Parathyroid adenoma (tissue), 2 donors: ENCODE measurements at regions not wholly inside any gene's neighbourhood (a gene's known extent, or its start where the extent isn't known, plus 50 kb on each side); places are given as distances from the start of the nearest gene placed in this dataset.

Experiments
- H2AFZ ChIP-seq: fragments of 300-600 bp; sonication (generic); one replicate; pipeline ENCODE4 v1.7.0; 2017; ENCODE audit warnings: antibody characterized with exemption, mild to moderate bottlenecking
- H3K27ac ChIP-seq: fragments of 300-600 bp; sonication (generic); one replicate; pipeline ENCODE4 v1.7.0; 2017
- H3K27me3 ChIP-seq: fragments of 300-600 bp; sonication (generic); one replicate; pipeline ENCODE4 v1.7.0; 2017; ENCODE audit warnings: low read length; ENCODE audit not compliant: control insufficient read depth, insufficient read depth
- H3K36me3 ChIP-seq: fragments of 300-600 bp; sonication (generic); one replicate; pipeline ENCODE4 v1.7.0; 2017; ENCODE audit warnings: low read length; ENCODE audit not compliant: control insufficient read depth, insufficient read depth
- H3K4me1 ChIP-seq: fragments of 300-600 bp; sonication (generic); one replicate; pipeline ENCODE4 v1.7.0; 2017; ENCODE audit warnings: control low read depth
- H3K4me2 ChIP-seq: fragments of 300-600 bp; sonication (generic); one replicate; pipeline ENCODE4 v1.7.0; 2017; ENCODE audit warnings: low read length
- H3K4me3 ChIP-seq: fragments of 300-600 bp; sonication (generic); one replicate; pipeline ENCODE4 v1.7.0; 2017; ENCODE audit warnings: low read depth, low read length
- H3K79me2 ChIP-seq: fragments of 300-600 bp; sonication (generic); one replicate; pipeline ENCODE4 v1.7.0; 2017; ENCODE audit warnings: control low read depth
- H3K9ac ChIP-seq: fragments of 300-600 bp; sonication (generic); one replicate; pipeline ENCODE4 v1.7.0; 2017; ENCODE audit warnings: mild to moderate bottlenecking
- H3K9me3 ChIP-seq: fragments of 300-600 bp; sonication (generic); one replicate; pipeline ENCODE4 v1.7.0; 2017; ENCODE audit warnings: low read length; ENCODE audit not compliant: control insufficient read depth
- TF ChIP-seq, protein P1 (sequence below): fragments of 300-600 bp; sonication (generic); IDR thresholded peaks from one replicate; pipeline ENCODE4 v1.7.0; 2017; ENCODE audit warnings: antibody characterized with exemption, mild to moderate bottlenecking
- donor health status: primary hyperparathyroidism.

DNA sequence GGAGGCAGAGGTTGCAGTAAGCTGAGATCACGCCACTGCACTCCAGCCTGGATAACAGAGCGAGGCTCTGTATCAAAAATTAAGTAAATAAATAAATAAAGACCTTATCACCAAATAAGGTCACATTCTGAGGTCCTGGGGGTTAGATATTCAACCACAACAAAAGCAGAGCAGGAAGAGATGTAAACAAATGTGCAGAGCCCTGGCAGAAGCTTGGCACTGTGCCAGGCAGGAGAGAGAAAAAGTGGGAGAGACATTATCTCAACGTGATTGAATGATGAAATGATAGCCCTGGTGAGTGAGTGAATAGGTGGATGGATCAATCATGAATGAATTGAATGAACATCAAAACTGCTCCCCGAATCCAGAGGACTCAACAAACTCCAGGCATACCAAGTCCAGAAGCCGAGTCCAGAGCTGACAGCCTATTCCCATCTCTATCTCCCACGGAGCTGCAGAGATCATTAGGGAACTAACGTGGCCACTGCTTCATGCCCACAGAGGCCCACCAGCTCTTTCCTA, 150.7 kb downstream of the TOMM20 start:
- Histone ChIP-seq H3K4me1 (peaks cover 6% of the 10 kb centered on the region), H3K9ac (no peak overlapping the region), H2AFZ (no peak overlapping the region), H3K36me3 (no peaks in the 10 kb centered on the region), H3K9me3 (no peaks in the 10 kb centered on the region), H3K4me2 (no peak overlapping the region), H3K4me3 (no peak overlapping the region), H3K27me3 (no peaks in the 10 kb centered on the region), H3K79me2 (no peaks in the 10 kb centered on the region), H3K27ac (peak overlapping the region; percentile 24)
- TF ChIP-seq, protein P1, sequence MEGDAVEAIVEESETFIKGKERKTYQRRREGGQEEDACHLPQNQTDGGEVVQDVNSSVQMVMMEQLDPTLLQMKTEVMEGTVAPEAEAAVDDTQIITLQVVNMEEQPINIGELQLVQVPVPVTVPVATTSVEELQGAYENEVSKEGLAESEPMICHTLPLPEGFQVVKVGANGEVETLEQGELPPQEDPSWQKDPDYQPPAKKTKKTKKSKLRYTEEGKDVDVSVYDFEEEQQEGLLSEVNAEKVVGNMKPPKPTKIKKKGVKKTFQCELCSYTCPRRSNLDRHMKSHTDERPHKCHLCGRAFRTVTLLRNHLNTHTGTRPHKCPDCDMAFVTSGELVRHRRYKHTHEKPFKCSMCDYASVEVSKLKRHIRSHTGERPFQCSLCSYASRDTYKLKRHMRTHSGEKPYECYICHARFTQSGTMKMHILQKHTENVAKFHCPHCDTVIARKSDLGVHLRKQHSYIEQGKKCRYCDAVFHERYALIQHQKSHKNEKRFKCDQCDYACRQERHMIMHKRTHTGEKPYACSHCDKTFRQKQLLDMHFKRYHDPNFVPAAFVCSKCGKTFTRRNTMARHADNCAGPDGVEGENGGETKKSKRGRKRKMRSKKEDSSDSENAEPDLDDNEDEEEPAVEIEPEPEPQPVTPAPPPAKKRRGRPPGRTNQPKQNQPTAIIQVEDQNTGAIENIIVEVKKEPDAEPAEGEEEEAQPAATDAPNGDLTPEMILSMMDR: no peak

DNA sequence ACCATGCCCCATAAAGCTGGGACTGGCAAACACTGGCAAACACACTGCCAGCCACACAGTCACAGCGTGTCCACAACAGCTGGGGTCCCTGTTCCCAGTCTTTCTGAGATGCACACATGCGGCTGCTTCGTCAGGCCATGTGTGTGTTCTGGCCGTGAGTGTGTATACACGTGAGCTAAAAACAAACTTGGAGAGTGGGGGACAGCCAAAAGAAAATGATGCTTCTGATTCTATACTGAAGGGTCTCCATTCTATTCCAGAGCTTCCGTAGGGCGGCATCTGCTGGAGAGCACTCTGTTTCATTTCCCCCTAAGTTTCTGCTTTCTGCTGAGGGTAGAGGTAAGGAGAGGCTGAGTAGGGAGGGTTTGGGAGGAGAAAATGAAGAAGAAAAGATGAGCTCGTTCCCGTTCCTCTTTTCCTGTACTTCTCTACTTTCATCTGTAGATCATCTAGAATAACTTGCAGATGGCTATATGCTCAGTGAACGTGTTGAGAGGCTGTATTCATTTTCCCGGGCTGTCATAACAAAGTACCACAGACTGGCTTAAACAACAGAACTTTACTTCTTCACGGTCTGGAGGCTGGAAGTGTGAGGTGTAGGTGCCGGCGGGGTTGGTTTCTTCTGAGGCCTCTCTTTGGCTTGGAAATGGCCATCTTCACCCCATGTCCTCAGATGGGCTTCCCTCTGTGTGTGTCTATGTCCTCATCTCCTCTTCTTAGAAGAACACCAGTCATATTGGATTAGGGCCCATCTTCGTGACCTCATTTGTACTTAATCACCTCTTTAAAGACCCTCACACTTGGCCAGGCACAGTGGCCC, 151.6 kb downstream of the TOMM20 start:
- Histone ChIP-seq H3K36me3 (no peaks in the 10 kb centered on the region), H3K79me2 (no peaks in the 10 kb centered on the region), H3K27me3 (no peaks in the 10 kb centered on the region), H3K27ac (peak overlapping the region; percentile 15), H3K9ac (no peak overlapping the region), H3K9me3 (no peaks in the 10 kb centered on the region), H3K4me3 (no peak overlapping the region), H2AFZ (no peak overlapping the region), H3K4me1 (peaks cover 6% of the 10 kb centered on the region), H3K4me2 (no peak overlapping the region)
- TF ChIP-seq, protein P1: no peak

- Histone ChIP-seq H3K4me3 (no peak overlapping the region), H3K27me3 (no peaks in the 10 kb centered on the region), H3K27ac (no peak overlapping the region), H3K9me3 (no peaks in the 10 kb centered on the region), H3K4me2 (no peak overlapping the region), H2AFZ (no peak overlapping the region), H3K79me2 (no peaks in the 10 kb centered on the region), H3K4me1 (peaks cover 6% of the 10 kb centered on the region), H3K9ac (no peak overlapping the region), H3K36me3 (no peaks in the 10 kb centered on the region)
- TF ChIP-seq, protein P1: no peak
These were observed 152.4 kb downstream of the TOMM20 start for GRCh38 chr1:234975941-234976860.

DNA sequence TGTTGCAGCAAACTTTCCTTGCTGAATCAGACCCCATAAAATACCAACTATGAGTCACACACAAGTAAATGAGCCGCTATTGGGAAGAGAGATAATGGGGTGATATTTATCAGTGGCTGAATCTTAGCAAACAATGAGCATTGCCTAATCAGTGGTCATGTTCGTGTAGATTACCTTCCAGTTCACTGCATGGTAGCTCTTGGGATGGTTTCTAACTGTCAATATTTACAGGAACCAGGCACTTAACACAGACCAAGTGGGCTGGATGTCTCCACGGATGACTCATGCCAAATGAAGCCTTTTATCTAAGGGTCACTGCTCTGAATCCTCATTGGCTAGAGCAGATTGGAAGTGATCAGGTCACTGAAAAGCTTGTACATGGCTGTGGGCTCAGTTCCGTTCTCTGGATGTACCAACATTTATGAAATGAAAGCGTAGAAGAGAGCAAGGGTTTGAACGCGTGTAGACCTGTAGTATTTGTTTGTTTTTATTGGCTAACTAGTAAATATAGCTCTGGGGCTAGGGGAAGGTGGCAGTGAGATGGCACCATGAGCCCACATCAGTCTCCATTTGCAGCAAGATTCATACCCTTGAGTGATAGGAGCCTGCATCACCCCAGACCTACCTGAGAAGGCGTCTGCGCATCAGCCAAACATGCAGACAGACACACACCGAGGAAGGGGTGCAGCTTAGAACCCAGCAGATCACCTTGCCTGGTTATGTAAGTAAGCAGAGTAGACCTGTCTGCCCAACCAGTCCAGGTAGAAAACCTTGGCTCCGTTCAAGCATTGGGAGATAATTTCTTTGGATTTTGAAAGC, 153.3 kb downstream of the TOMM20 start:
- Histone ChIP-seq H3K9me3 (no peaks in the 10 kb centered on the region), H3K4me1 (peaks cover 6% of the 10 kb centered on the region), H3K4me3 (no peak overlapping the region), H3K79me2 (no peaks in the 10 kb centered on the region), H3K4me2 (no peak overlapping the region), H3K27me3 (no peaks in the 10 kb centered on the region), H3K9ac (no peak overlapping the region), H3K27ac (no peak overlapping the region), H3K36me3 (no peaks in the 10 kb centered on the region), H2AFZ (no peak overlapping the region)
- TF ChIP-seq, protein P1: no peak
